GM12891 (cell line): ENCODE measurements at regions not wholly inside any gene's neighbourhood (a gene's known extent, or its start where the extent isn't known, plus 50 kb on each side); places are given as distances from the start of the nearest gene placed in this dataset.
A peak's percentile ranks its signal among the peaks of the same experiment; 100 is the strongest.

Source experiments
- DNase-seq: peaks from one replicate; pipeline ENCODE4 v3.0.0; 2011; ENCODE audit warnings: low spot score; ENCODE audit not compliant: insufficient read length
- FAIRE-seq: peaks from 2 replicates; lab custom pipeline; 2011; peaks lifted over from hg19 to GRCh38; lab: Jason Lieb, UNC
- PAX5 ChIP-seq: IDR thresholded peaks from 2 replicates; pipeline ENCODE4 v1.6.1; 2011; ENCODE audit warnings: low read length, moderate library complexity, mild to moderate bottlenecking; ENCODE audit not compliant: insufficient read depth, severe bottlenecking
- POLR2A ChIP-seq: IDR thresholded peaks from 2 replicates; pipeline ENCODE4 v1.6.1; 2011; ENCODE audit warnings: low read depth, low read length, control low read depth
- POLR2AphosphoS5 ChIP-seq: IDR thresholded peaks from 2 replicates; pipeline ENCODE4 v1.6.1; 2011; ENCODE audit warnings: low read depth, low read length, control low read depth
- POU2F2 ChIP-seq: IDR thresholded peaks from 2 replicates; pipeline ENCODE4 v1.6.1; 2011; ENCODE audit warnings: low read depth, mild to moderate bottlenecking, control low read depth, low read length, moderate library complexity
- SPI1 ChIP-seq: IDR thresholded peaks from 2 replicates; pipeline ENCODE4 v1.6.1; 2011; ENCODE audit warnings: low read depth, low read length, control low read depth
- TAF1 ChIP-seq: IDR thresholded peaks from 2 replicates; pipeline ENCODE4 v1.6.1; 2011; ENCODE audit warnings: low read depth, low read length, control low read depth

- FAIRE-seq (no peak), DNase-seq (no peak)
- TF ChIP-seq SPI1 (no peak), POLR2A (no peak), POLR2AphosphoS5 (no peak), TAF1 (no peak), POU2F2 (no peak), PAX5 (no peak)
Measured at GRCh38 chr4:159046683-159047082, 56.2 kb upstream of the RAPGEF2 start.

- FAIRE-seq (no peak), DNase-seq (no peak)
Measured at GRCh38 chr4:159047478-159048165, 55.3 kb upstream of the RAPGEF2 start.

GRCh38 chr4:159048166-159048886 lies 54.6 kb upstream of the RAPGEF2 start:
- DNase-seq = no peak
- no peak for TF ChIP-seq POU2F2
- no peak for TF ChIP-seq POLR2A
- TF ChIP-seq POLR2AphosphoS5 = no peak
- no peak for TF ChIP-seq SPI1
- TF ChIP-seq TAF1 = no peak
- no peak for TF ChIP-seq PAX5

More at GRCh38 chr4:159047478-159048165, 55.3 kb upstream of the RAPGEF2 start:
- TF ChIP-seq PAX5 = no peak
- no peak for TF ChIP-seq POLR2AphosphoS5

GRCh38 chr4:159049780-159050375 lies 53.0 kb upstream of the RAPGEF2 start:
- FAIRE-seq = no peak
- no peak for DNase-seq

More at GRCh38 chr4:159048166-159048886, 54.6 kb upstream of the RAPGEF2 start:
- FAIRE-seq = no peak

DNA sequence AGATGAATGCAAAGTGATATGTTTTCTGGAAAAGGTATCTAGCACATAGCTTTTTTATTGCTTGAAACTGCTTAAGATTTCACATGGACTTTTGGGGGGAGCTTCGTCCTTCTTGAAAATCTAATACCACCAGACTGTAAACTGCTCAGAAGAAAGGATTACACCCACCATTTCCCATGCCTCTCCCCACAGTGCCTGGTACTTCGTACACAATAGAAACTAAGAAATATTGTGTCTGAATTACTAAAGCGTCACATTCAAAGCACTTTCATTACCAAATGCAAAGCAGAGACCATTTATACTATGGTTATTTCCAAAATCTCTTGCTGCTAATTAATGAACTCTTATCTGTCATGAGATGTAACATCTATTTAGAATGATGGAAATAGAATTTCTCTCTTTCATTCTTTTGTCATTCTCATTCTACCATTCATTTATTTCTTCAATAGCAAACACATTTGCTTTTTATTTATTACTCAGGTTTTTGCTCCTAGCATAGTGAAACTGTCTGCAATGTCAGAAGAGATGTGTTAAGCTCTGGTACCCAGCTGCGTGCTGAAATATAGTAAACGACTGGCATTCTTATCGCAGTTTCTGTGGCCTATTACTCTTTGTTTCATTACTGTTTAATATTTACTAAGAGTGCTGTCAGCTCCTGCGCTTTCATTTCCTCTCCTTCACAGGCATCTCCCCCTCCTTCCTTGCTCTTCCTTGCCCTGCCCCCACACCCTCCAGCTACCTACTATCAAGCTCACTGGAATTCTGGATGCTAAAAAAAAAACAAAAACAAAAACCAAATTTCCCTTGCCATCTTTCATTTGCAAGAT lies 51.4 kb upstream of the RAPGEF2 start:
- DNase-seq (peak; percentile 30), FAIRE-seq (peak; percentile 40)
- TF ChIP-seq SPI1 (peak; percentile 88), PAX5 (no peak)

More at GRCh38 chr4:159049780-159050375, 53.0 kb upstream of the RAPGEF2 start:
- TF ChIP-seq POLR2AphosphoS5 (no peak), SPI1 (no peak), TAF1 (no peak), POU2F2 (no peak), PAX5 (no peak), POLR2A (no peak)

GRCh38 chr4:159052315-159052714 lies 50.6 kb upstream of the RAPGEF2 start:
- DNase-seq (no peak), FAIRE-seq (peak; percentile 88)
- no peak for TF ChIP-seq PAX5
- no peak for TF ChIP-seq TAF1
- no peak for TF ChIP-seq SPI1
- no peak for TF ChIP-seq POLR2AphosphoS5
- no peak for TF ChIP-seq POU2F2
- no peak for TF ChIP-seq POLR2A
